ENCODE measurements at regions not wholly inside any gene's neighbourhood (a gene's known extent, or its start where the extent isn't known, plus 50 kb on each side); places are given as distances from the start of the nearest gene placed in this dataset.

GRCh38 chrX:77347572-77347971, 99.6 kb upstream of the FGF16 start:
- TF ChIP-seq MAX (CRISPR knock-in tag; IDR thresholded peaks at IDR 0.05) (no peak), MLX (CRISPR knock-in tag; IDR thresholded peaks at IDR 0.05) (no peak), ETV6 (CRISPR knock-in tag; IDR thresholded peaks at IDR 0.05) (no peak), NFYB (CRISPR knock-in tag; conservative IDR thresholded peaks at IDR 0.05; ENCODE audit: low read depth) (no peak), NR3C1 (CRISPR knock-in tag; conservative IDR thresholded peaks at IDR 0.05; ENCODE audit: low read depth) (no peak), ZNF121 (CRISPR knock-in tag; IDR thresholded peaks at IDR 0.05) (no peak), CREM (CRISPR knock-in tag; IDR thresholded peaks at IDR 0.05) (no peak), OVOL2 (CRISPR knock-in tag; IDR thresholded peaks at IDR 0.05; ENCODE audit: borderline replicate concordance) (no peak), ZNF512 (CRISPR knock-in tag; IDR thresholded peaks at IDR 0.05; ENCODE audit: borderline replicate concordance) (no peak), CREB1 (CRISPR knock-in tag; IDR thresholded peaks at IDR 0.05) (no peak), NR2C2 (CRISPR knock-in tag; IDR thresholded peaks at IDR 0.05) (no peak)
- TF ChIP-seq, protein P1, sequence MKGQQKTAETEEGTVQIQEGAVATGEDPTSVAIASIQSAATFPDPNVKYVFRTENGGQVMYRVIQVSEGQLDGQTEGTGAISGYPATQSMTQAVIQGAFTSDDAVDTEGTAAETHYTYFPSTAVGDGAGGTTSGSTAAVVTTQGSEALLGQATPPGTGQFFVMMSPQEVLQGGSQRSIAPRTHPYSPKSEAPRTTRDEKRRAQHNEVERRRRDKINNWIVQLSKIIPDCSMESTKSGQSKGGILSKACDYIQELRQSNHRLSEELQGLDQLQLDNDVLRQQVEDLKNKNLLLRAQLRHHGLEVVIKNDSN (CRISPR knock-in tag; IDR thresholded peaks at IDR 0.05): no peak
- TF ChIP-seq, protein P2, sequence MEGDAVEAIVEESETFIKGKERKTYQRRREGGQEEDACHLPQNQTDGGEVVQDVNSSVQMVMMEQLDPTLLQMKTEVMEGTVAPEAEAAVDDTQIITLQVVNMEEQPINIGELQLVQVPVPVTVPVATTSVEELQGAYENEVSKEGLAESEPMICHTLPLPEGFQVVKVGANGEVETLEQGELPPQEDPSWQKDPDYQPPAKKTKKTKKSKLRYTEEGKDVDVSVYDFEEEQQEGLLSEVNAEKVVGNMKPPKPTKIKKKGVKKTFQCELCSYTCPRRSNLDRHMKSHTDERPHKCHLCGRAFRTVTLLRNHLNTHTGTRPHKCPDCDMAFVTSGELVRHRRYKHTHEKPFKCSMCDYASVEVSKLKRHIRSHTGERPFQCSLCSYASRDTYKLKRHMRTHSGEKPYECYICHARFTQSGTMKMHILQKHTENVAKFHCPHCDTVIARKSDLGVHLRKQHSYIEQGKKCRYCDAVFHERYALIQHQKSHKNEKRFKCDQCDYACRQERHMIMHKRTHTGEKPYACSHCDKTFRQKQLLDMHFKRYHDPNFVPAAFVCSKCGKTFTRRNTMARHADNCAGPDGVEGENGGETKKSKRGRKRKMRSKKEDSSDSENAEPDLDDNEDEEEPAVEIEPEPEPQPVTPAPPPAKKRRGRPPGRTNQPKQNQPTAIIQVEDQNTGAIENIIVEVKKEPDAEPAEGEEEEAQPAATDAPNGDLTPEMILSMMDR (IDR thresholded peaks at IDR 0.05): no peak

All from WTC11 (cell line).